Naive B cell (primary cell): ENCODE measurements at regions not wholly inside any gene's neighbourhood (a gene's known extent, or its start where the extent isn't known, plus 50 kb on each side); places are given as distances from the start of the nearest gene placed in this dataset.
A peak's percentile ranks its signal among the peaks of the same experiment; 100 is the strongest.
"Not testable (repeated sequence)": the region's sequence is repeated elsewhere in the genome, so short reads cannot be mapped to it uniquely, and the experiment has no call there.

Experiments
- ATAC-seq, 2 donors: fragments of 150-1000 bp; cut with Tn5 transposase; 2 replicates each; pipeline ENCODE4 v1.10.0; 2021; ENCODE audit warnings: low read depth in 2 of 2, mild to moderate bottlenecking in 2 of 2, moderate library complexity in 2 of 2
- DNase-seq: peaks from one replicate; pipeline ENCODE4 v3.0.0; 2022
- H3K27ac Mint-ChIP-seq, 6 donors: one replicate each; pipeline ENCODE4 v1.8.0; 2020 to 2022; ENCODE audit warnings: mild to moderate bottlenecking in 6 of 6, mixed read lengths in 6 of 6, moderate library complexity in 5 of 6, inconsistent platforms in 2 of 6
- H3K27me3 Mint-ChIP-seq, 3 donors: one replicate each; pipeline ENCODE4 v1.8.0; 2021 to 2022; ENCODE audit warnings: mixed read lengths in 3 of 3, mild to moderate bottlenecking in 1 of 3
- H3K36me3 Mint-ChIP-seq, 2 donors: one replicate each; pipeline ENCODE4 v1.8.0; 2020 to 2022; ENCODE audit warnings: mixed read lengths in 2 of 2, inconsistent platforms in 1 of 2, mild to moderate bottlenecking in 1 of 2
- H3K4me1 Mint-ChIP-seq, 3 donors: one replicate each; pipeline ENCODE4 v1.8.0; 2020 to 2022; ENCODE audit warnings: mixed read lengths in 3 of 3, inconsistent platforms in 1 of 3, mild to moderate bottlenecking in 1 of 3, moderate library complexity in 1 of 3
- H3K4me3 Mint-ChIP-seq, 8 donors: one replicate each; pipeline ENCODE4 v1.8.0; 2020 to 2022; ENCODE audit warnings: mild to moderate bottlenecking in 8 of 8, mixed read lengths in 8 of 8, moderate library complexity in 8 of 8, inconsistent platforms in 2 of 8
- H3K9me3 Mint-ChIP-seq, 7 donors: one replicate each; pipeline ENCODE4 v1.8.0; 2020 to 2022; ENCODE audit warnings: mixed read lengths in 7 of 7, mild to moderate bottlenecking in 5 of 7, inconsistent platforms in 2 of 7, moderate library complexity in 1 of 7

DNA sequence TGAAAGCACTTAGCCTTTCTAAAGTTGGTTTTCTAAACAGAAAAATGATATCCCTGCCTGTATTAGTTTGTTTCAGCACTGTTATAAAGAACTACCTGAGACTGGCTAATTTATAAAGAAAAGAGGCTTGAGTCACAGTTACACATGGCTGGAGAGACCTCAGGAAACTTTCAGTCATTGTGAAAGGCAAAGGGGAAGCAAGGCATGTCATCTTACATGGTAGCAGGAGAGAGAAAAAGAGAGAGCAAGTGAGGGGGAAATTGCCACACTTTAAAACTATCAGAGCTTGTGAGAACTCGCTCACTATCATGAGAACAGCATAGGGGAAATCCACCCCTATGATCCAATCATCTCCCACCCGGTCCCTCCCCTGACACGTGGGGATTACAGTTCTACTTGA is 64.9 kb downstream of the FAM170A start:
- Mint-ChIP-seq H3K4me1 (no peaks in the 10 kb centered on the region), H3K27ac (peak overlapping the region in 1 of 6 donors; percentile 38)

DNA sequence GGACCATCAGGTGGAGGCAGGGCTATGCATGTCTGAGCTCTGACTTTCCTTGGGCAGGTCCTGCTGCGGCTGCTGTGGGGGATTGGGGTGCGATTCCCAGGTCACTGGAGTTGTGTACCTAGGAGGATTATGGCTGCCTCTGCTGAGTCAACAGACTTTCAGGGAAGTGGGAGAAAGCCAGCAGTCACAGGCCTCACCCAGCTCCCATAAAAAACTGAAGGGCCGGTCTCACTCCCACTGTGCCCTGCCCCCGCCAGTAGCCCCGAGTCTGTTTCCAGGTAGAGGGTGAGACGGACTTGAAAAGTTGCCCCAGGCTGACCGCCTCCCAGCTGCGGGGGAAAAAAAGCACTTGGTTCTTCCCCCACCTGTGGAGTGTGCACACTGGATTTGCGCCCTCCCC is 76.7 kb downstream of the FAM170A start:
- no peak overlapping the region for H3K27ac Mint-ChIP-seq
- peaks cover 0 to 18% (median 7%) of the 10 kb centered on the region in 7 donors for H3K9me3 Mint-ChIP-seq
- H3K27me3 Mint-ChIP-seq, result peaks cover 19 to 45% (median 23%) of the 10 kb centered on the region in 3 donors
- H3K36me3 Mint-ChIP-seq, result no peaks in the 10 kb centered on the region
- H3K4me1 Mint-ChIP-seq, result no peaks in the 10 kb centered on the region
- ATAC-seq (no peak), DNase-seq (no peak)
- no peak overlapping the region for H3K4me3 Mint-ChIP-seq

More for the DNA sequence above, 64.9 kb downstream of the FAM170A start:
- Mint-ChIP-seq H3K9me3 (peaks cover 6 to 25% (median 17%) of the 10 kb centered on the region in 7 donors), H3K4me3 (peak overlapping the region in 1 of 8 donors; percentile 64), H3K36me3 (peaks cover 0 to 6% of the 10 kb centered on the region in 2 donors), H3K27me3 (peaks cover 0 to 7% (median 0%) of the 10 kb centered on the region in 3 donors)
- ATAC-seq (no peak), DNase-seq (no peak)

DNA sequence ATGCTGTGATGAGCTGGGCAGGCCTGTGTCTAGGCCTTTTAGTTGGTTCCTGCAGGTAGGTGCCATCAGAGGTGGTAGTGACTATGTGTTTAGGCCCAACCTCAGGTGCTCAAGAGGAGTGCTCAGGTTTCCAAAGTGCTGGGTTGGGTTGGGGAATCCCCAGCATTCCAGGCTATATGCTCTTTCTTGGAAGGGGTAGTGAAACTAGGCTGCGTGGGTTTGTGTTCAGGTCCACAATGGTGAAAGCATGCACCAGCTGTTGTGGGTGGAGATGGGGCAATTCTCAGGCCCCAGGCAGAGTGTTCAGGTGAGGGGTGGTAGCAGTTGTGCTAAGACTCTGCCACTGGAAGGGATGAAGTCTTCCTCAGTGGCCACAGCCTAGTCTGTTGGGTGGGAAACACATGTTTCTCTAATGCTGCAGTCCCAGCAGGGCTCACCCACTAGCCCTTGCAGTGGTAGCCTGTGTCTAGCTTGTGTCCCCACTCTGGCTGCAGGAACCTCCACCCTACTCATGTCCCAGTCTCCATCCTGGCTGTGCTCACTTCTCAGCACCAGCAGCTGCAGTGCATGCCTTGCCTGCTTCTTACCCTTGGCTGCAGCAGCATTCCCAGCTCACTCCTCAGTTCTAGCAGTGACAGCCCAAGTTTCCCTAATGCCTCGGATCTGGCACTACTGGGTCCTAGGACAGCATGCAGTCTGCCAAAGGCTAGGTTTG is 78.9 kb downstream of the FAM170A start:
- Mint-ChIP-seq H3K36me3 (no peaks in the 10 kb centered on the region), H3K4me1 (no peaks in the 10 kb centered on the region), H3K4me3 (no peak overlapping the region), H3K27me3 (peaks cover 19 to 39% (median 23%) of the 10 kb centered on the region in 3 donors), H3K27ac (no peak overlapping the region), H3K9me3 (peaks cover 0 to 10% (median 4%) of the 10 kb centered on the region in 7 donors)
- ATAC-seq (no peak), DNase-seq (no peak)

DNA sequence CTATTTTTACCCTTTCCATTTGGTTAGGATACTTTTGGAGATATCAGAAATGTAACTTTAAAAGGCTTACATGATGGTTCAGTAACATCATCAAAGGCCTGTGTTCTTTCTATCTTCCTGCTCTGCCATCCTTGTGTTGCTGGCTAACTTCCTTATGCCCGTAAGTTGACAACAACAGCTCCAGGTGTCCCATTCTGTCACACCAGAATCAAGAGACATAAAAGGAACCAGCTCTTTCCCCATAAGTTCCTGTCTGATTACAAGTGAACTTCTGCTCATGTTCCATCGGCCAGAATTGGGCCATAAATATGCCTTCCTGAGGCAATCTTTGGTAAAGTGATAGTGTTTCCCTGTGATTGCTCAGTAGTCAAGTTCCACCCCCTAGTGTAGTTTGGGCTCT is 92.4 kb downstream of the FAM170A start:
- Mint-ChIP-seq H3K36me3 (peaks cover 0 to 9% of the 10 kb centered on the region in 2 donors), H3K4me3 (no peak overlapping the region), H3K27me3 (peaks cover 0 to 10% (median 7%) of the 10 kb centered on the region in 3 donors), H3K27ac (no peak overlapping the region), H3K9me3 (peaks cover 6 to 23% (median 18%) of the 10 kb centered on the region in 7 donors), H3K4me1 (no peaks in the 10 kb centered on the region)
- no peak for ATAC-seq
- no peak for DNase-seq

DNA sequence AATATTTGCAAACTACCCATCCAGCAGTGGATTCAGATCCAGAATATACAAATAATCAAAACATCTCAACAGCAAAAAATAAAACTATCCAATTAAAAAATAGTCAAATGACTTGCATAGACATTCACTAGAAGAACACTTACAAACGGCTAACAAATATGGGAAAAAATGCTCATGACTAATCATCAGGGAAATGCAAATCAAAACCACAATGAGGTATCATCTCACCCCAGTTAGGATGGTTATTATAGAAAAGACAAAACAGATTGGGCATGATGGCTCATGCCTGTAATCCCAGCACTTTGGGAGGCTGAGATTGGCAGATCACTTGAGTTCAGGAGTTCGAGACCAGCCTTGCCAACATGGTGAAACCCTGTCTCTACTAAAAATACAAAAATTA is 95.9 kb downstream of the FAM170A start:
- H3K9me3 Mint-ChIP-seq, result peaks cover 8 to 28% (median 23%) of the 10 kb centered on the region in 7 donors
- not testable (repeated sequence) for H3K4me1 Mint-ChIP-seq, H3K27ac Mint-ChIP-seq, ATAC-seq, H3K27me3 Mint-ChIP-seq, DNase-seq
- H3K4me3 Mint-ChIP-seq, result peak overlapping the region in 1 of 8 donors; percentile 22
- H3K36me3 Mint-ChIP-seq, result peaks cover 0 to 13% of the 10 kb centered on the region in 2 donors

DNA sequence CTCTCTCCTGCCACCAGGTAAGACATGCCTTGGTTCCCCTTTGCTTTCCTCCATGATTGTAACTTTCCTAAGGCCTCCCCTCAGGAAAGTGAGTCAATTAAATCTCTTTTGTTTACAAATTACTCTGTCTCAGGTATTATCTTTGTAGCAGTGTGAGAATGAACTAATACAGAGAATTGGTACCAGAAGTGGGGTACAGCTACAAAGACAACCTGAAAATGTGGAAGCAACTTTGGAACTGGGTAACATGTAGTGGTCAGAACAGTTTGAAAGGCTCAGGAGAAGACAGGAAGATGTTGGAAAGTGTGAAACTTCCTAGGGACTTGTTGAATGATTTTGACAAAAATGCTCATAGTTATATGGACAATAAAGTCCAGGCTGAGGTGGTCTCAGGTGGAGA is 97.2 kb downstream of the FAM170A start:
- no peak for ATAC-seq
- no peak for DNase-seq
- H3K9me3 Mint-ChIP-seq, result peaks cover 8 to 28% (median 23%) of the 10 kb centered on the region in 7 donors
- H3K4me3 Mint-ChIP-seq, result no peak overlapping the region
- no peak overlapping the region for H3K27ac Mint-ChIP-seq
- no peaks in the 10 kb centered on the region for H3K4me1 Mint-ChIP-seq
- H3K36me3 Mint-ChIP-seq, result peaks cover 0 to 13% of the 10 kb centered on the region in 2 donors
- peaks cover 0 to 10% (median 0%) of the 10 kb centered on the region in 3 donors for H3K27me3 Mint-ChIP-seq

DNA sequence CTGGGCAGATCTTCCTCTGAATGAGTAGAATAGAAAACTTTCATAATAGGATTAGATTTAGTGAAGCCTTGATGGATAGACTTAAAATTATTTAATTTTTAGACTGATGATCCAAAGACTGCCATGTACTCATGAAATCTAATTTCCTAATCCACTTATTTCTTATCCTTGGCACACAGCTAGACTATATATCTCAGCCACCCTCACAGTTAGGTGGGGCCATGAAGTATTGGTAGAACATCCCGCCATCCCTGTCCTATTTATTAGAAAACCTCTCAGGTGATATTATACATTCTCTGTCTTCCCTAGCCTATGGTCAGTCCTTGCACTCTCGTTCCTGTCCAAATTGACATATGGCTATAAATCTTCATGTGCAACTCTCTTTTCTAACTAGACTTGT is 110.9 kb downstream of the FAM170A start:
- Mint-ChIP-seq H3K27me3 (peaks cover 0 to 13% (median 5%) of the 10 kb centered on the region in 3 donors), H3K9me3 (no peaks in the 10 kb centered on the region), H3K4me3 (no peak overlapping the region), H3K36me3 (no peaks in the 10 kb centered on the region), H3K4me1 (no peaks in the 10 kb centered on the region), H3K27ac (no peak overlapping the region)
- DNase-seq (no peak), ATAC-seq (no peak)

DNA sequence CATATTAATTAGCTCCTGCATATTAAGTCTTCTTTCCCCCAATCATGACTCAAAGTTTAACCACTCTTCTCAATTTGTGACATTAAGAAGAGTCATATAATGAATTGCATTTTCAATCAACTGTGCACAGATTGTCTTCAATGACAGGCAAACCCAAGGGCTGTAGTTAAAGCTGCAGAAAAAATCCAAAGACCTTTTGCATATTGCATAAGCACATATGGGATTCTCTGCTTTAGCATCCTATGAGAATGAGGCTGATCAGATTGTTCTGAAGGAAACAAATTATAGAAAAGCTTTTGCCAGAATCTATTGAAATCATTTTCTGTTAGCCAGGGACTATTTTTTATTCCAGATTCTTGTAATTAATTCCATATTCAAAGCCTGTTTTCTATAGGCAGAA is 112.3 kb downstream of the FAM170A start:
- H3K9me3 Mint-ChIP-seq, result no peaks in the 10 kb centered on the region
- DNase-seq (no peak), ATAC-seq (no peak)
- H3K4me3 Mint-ChIP-seq, result no peak overlapping the region
- no peak overlapping the region for H3K27ac Mint-ChIP-seq
- peaks cover 0 to 13% (median 5%) of the 10 kb centered on the region in 3 donors for H3K27me3 Mint-ChIP-seq
- H3K36me3 Mint-ChIP-seq, result no peaks in the 10 kb centered on the region
- H3K4me1 Mint-ChIP-seq, result no peaks in the 10 kb centered on the region

DNA sequence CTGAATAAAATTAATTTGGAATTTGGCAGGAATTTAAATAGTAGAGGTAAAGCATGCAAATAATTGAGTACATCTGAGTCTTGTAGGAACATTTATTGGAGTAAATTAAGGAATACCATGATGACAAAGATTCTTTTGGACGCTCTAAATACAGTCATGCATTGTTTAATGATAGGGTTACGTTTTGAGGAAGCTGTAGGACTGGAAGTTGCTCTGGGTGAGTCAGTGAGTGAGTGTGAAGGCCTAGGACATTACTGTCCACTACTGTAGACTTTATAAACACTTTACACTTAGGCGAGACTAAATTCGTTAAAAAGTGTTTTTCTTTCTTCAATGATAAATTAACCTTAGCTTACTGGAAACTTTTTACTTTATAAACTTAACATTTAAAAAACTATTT is 113.0 kb downstream of the FAM170A start:
- H3K4me3 Mint-ChIP-seq, result no peak overlapping the region

DNA sequence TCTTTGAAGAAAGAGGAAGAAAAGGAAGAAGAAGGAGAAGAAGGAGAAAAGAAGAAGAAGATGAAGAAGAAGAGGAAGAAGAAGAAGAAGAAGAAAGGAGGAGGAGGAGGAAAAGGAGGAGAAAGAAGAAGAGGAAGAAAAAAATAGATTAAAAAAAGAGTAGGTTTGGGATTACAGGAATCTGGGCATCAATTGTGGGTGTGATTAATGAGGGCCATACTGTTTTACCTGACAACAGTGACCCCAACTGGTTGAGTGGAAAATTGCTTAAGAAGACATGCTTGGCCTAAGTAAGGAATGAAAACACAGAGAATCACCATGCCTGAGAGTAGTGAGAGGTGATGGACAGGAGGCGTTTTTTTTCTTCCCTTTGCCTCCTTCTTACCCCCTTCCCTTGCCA is 114.6 kb downstream of the FAM170A start:
- peak; percentile 14 for DNase-seq
- Mint-ChIP-seq H3K4me1 (no peaks in the 10 kb centered on the region), H3K4me3 (no peak overlapping the region), H3K36me3 (no peaks in the 10 kb centered on the region), H3K27me3 (peaks cover 0 to 10% (median 5%) of the 10 kb centered on the region in 3 donors), H3K27ac (peak overlapping the region in 1 of 6 donors; percentile 44), H3K9me3 (no peaks in the 10 kb centered on the region)
- ATAC-seq, result peak in 1 of 2 donors; percentile 30

More for the DNA sequence above, 113.0 kb downstream of the FAM170A start:
- H3K27me3 Mint-ChIP-seq, result peaks cover 0 to 13% (median 5%) of the 10 kb centered on the region in 3 donors
- H3K9me3 Mint-ChIP-seq, result no peaks in the 10 kb centered on the region
- H3K27ac Mint-ChIP-seq, result no peak overlapping the region
- H3K36me3 Mint-ChIP-seq, result no peaks in the 10 kb centered on the region
- DNase-seq (no peak), ATAC-seq (no peak)
- no peaks in the 10 kb centered on the region for H3K4me1 Mint-ChIP-seq

DNA sequence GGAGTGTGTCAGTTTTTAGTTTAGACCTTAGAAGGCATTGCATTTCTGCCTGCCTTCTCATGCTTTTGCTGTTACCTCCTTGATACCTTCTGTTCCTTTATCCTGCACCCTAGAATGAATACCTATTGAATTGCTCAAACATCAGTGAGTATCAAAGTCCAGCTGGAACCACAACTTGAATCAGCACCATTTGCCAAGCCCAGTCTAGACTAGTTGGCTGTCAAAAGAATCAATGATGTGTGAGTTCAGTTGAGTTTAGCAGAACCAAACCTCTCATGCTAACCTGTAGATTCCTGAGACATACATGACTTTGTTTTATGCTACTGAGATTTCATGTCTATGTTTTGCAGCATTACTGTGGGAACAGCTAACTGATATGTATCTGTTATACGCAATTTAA is 116.6 kb downstream of the FAM170A start:
- Mint-ChIP-seq H3K9me3 (no peaks in the 10 kb centered on the region), H3K27me3 (peaks cover 0 to 9% (median 8%) of the 10 kb centered on the region in 3 donors), H3K4me1 (no peaks in the 10 kb centered on the region), H3K36me3 (no peaks in the 10 kb centered on the region), H3K27ac (no peak overlapping the region), H3K4me3 (no peak overlapping the region)
- ATAC-seq, result no peak
- no peak for DNase-seq

DNA sequence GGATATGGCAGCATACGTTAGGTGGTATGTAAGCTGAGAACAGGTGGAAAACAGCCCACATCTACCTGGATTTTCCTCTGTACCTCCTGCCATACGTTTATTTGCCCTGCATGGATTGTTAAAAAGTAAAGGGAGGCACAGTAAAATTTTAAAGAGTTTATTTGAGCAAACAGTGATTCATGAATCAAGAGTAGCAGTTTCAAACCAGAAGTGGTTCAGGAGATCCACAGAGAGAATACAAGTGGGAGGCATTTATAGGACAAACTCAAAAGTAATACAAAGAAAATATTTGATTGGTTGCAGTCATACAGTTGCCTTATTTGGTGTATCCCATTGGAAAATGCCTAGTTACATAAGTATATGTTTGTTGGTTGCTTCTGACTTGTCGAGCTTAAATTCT is 117.6 kb downstream of the FAM170A start:
- H3K36me3 Mint-ChIP-seq, result no peaks in the 10 kb centered on the region

DNA sequence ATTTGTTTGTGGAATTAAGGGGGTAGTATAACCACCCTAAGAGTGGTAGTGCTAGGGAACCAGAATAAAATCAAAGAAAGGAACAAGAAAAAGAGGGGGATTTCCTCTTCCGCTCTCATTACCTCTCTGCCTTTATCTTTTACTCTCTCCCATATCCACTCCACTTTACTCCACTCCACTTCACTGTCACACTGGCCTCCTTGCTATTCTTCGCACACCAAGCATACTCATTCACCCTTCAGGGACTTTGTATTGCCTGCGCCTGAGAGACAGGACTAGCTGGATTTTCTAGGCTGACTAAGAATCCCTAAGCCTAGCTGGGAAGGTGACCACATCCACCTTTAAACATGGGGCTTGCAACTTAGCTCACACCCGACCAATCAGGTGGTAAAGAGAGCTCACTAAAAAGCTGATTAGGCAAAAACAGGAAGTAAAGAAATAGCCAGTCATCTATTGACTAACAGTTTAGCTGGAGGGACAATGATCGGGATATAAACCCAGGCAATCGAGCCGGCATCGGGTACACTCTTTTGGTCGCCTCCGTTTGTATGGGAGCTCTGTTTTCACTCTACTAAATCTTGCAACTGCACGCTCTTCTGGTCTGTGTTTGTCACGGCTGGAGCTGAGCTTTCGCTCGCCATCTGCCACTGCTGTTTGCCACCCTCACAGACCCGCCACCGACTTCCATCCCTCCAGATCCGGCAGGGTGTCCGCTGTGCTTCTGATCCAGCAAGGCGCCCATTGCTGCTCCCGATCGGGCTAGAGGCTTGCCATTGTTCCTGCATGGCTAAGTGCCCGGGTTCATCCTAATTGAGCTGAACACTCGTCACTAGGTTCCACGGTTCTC is 121.8 kb downstream of the FAM170A start:
- Mint-ChIP-seq H3K4me1 (no peaks in the 10 kb centered on the region), H3K27ac (peak overlapping the region in 1 of 6 donors; percentile 52), H3K27me3 (peaks cover 8 to 22% (median 10%) of the 10 kb centered on the region in 3 donors), H3K36me3 (no peaks in the 10 kb centered on the region), H3K4me3 (no peak overlapping the region), H3K9me3 (peaks cover 0 to 12% (median 0%) of the 10 kb centered on the region in 7 donors)
- DNase-seq (no peak), ATAC-seq (no peak)

More for the DNA sequence above, 117.6 kb downstream of the FAM170A start:
- no peak for ATAC-seq
- no peak for DNase-seq
- no peak overlapping the region for H3K27ac Mint-ChIP-seq
- H3K9me3 Mint-ChIP-seq, result no peaks in the 10 kb centered on the region
- no peak overlapping the region for H3K4me3 Mint-ChIP-seq
- H3K27me3 Mint-ChIP-seq, result peaks cover under 1 to 14% (median 4%) of the 10 kb centered on the region in 3 donors
- no peaks in the 10 kb centered on the region for H3K4me1 Mint-ChIP-seq
